Hepatocyte (in vitro differentiated cells): ENCODE measurements at regions not wholly inside any gene's neighbourhood (a gene's known extent, or its start where the extent isn't known, plus 50 kb on each side); places are given as distances from the start of the nearest gene placed in this dataset.

Experiments used
- EZH2 ChIP-seq: fragments of 200-600 bp; sonication (generic); IDR thresholded peaks from 2 replicates; pipeline ENCODE4 v1.6.1; 2016; ENCODE audit warnings: antibody characterized with exemption, mild to moderate bottlenecking, borderline replicate concordance
- EZH2phosphoT487 ChIP-seq: fragments of 200-600 bp; sonication (generic); IDR thresholded peaks from one replicate; pipeline ENCODE4 v1.6.1; 2018; ENCODE audit warnings: antibody characterized with exemption, mild to moderate bottlenecking, low read depth, moderate library complexity; ENCODE audit not compliant: unreplicated experiment, severe bottlenecking
- TF ChIP-seq, protein P1 (sequence below): fragments of 200-600 bp; sonication (generic); IDR thresholded peaks from 2 replicates; pipeline ENCODE4 v1.5.1; 2016; ENCODE audit warnings: antibody characterized with exemption, mild to moderate bottlenecking; ENCODE audit not compliant: poor library complexity

DNA sequence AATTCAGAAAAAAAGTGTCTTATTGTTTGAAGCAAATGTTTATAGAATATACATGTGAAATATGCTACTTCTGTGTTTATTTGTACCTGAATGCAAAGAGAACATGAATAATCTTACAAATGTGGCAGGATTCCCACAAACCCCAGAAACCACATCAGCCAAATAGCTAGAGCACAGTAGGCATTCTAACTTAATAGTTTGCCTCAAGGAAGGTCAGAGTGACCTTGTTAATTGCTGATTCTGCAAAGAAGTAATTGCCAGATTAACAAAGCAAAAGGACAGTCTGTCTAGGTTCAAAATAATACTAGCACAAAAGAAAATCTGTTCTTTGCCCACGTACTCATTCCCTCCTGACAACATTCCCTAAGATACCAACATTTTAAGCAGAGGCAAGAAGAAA is 604.0 kb downstream of the PYDC2 start:
- no peak for TF ChIP-seq EZH2phosphoT487
- TF ChIP-seq, protein P1, sequence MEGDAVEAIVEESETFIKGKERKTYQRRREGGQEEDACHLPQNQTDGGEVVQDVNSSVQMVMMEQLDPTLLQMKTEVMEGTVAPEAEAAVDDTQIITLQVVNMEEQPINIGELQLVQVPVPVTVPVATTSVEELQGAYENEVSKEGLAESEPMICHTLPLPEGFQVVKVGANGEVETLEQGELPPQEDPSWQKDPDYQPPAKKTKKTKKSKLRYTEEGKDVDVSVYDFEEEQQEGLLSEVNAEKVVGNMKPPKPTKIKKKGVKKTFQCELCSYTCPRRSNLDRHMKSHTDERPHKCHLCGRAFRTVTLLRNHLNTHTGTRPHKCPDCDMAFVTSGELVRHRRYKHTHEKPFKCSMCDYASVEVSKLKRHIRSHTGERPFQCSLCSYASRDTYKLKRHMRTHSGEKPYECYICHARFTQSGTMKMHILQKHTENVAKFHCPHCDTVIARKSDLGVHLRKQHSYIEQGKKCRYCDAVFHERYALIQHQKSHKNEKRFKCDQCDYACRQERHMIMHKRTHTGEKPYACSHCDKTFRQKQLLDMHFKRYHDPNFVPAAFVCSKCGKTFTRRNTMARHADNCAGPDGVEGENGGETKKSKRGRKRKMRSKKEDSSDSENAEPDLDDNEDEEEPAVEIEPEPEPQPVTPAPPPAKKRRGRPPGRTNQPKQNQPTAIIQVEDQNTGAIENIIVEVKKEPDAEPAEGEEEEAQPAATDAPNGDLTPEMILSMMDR = no peak
- TF ChIP-seq EZH2 = no peak
